NCI-H1092 treated with DMSO at 0.1 percent for 48 hours (cell line): ENCODE measurements at regions not wholly inside any gene's neighbourhood (a gene's known extent, or its start where the extent isn't known, plus 50 kb on each side); places are given as distances from the start of the nearest gene placed in this dataset.
A peak's percentile ranks its signal among the peaks of the same experiment; 100 is the strongest.

Source experiments
- DNase-seq: peaks from one replicate; lab custom pipeline; 2025; lab: John Stamatoyannopoulos, UW

GRCh38 chr12:75974323-75975187 is 57.0 kb downstream of the PHLDA1 start:
- DNase-seq: no peak

GRCh38 chr12:75971253-75971652 is 60.3 kb downstream of the PHLDA1 start:
- DNase-seq: no peak

GRCh38 chr12:75970310-75970709 is 61.3 kb downstream of the PHLDA1 start:
- no peak for DNase-seq

GRCh38 chr12:75969768-75970167 is 61.8 kb downstream of the PHLDA1 start:
- no peak for DNase-seq

- no peak for DNase-seq
These were observed 65.9 kb downstream of the PHLDA1 start for GRCh38 chr12:75965661-75966060.

DNA sequence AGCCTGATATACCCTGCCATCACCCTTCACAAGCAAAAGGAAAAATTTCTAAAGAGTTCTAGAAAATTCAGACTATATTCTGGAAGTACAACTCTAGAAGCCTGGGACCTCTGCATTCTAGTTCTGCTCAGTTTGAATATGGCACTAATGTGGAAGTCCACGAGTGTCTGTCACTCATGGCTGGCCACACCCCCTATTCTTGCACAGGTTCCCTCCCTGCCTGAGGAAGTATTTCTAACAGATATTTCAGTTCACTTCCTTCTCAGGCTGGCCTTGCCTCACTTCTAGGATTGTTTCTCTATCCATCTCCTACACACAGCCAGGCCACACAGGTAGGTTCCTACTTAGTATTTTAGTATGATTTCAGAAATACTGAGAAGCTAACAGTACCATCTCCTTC is 67.4 kb downstream of the PHLDA1 start:
- no peak for DNase-seq

GRCh38 chr12:75961878-75962277 is 69.7 kb downstream of the PHLDA1 start:
- DNase-seq: no peak

DNA sequence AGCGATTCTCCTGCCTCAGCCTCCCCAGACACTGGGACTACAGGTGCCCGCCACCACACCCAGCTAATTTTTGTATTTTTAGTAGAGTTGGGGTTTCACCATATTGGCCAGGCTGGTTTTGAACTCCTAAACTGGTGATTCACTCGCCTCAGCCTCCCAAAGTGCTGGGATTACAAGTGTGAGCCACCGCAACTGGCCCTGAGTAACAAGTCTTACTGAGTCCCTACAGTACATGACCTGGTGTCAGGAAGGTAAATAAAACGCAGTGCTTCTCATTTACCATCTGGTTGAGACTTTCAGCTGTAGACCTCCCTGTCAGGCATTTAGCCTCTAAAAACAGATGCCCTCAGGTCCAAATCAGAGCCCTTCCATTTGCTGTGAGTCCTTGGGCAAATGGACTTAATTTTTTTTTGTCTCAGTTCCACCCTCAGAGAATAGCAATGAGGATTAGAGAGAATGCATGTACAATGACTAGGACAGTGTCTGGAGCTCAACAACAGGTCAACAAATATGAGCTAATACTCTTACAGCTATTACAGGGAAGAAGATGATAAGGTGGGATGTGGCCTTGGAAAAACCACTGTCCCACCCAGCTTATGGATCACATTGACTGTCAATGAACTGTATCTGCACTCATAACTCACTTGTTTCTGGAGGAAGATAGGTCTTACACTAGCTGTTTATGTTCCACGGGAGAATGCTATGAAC is 70.5 kb downstream of the PHLDA1 start:
- no peak for DNase-seq

DNA sequence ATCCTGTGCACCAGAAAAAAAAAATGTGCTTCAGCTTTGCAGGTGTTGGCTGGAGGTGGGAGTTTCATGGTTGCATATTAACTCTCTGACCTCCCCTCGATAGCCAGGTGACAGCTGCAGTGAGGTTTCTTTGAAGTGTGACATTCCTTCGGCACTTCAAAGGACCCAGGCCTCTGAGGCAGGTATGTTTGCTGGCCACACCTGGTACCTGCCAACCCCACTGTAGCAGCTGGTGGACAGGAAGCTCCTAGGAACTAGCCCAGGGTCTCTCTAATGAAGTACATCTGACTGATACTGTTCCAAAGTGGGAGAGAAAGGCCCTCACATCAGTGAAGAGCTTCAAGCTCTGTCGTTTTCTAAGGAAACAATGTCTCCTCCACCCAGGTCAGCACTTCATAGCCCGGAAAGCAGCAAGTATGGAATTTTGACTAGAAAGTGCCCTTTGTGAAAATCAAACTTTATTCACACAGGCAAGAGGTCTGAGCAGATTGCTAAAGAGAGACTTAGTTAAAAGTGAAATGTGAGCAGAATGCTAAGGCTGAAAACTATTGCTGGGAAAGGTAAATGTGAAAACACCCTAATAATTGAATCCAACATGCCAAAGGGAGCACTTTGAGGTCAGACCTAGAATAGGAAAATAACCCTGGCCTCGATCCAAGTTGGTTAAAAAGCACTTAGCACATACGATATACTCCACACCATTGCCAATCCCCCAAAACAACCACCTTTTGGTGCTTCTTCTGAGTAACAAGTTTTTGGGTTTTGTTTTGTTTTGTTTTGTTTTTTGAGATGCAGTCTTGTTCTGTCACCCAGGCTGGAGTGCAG is 71.3 kb downstream of the PHLDA1 start:
- DNase-seq: no peak

DNA sequence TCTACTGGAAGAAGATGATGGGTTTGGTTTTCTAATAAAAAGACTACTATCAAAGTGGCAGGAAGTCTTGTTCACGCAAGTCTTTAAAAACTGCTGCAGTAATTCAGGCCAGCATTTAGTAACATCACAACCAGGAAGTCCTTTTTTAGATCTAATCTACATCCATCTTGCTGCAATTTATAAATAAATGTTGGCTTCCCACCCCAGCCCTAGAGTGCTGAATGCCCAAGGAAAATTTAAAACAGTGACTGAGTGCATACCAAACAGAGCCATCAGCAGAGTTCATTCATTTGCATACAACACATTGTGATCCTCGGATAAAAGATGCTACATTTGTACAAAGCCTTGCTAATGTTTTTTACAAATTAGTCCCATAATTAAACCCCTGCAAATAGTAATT is 72.1 kb downstream of the PHLDA1 start:
- no peak for DNase-seq

GRCh38 chr12:75959060-75959459 is 72.5 kb downstream of the PHLDA1 start:
- no peak for DNase-seq

GRCh38 chr12:75955251-75955650 is 76.3 kb downstream of the PHLDA1 start:
- no peak for DNase-seq

GRCh38 chr12:75954749-75955148 is 76.8 kb downstream of the PHLDA1 start:
- no peak for DNase-seq

GRCh38 chr12:75954041-75954440 is 77.5 kb downstream of the PHLDA1 start:
- no peak for DNase-seq

DNA sequence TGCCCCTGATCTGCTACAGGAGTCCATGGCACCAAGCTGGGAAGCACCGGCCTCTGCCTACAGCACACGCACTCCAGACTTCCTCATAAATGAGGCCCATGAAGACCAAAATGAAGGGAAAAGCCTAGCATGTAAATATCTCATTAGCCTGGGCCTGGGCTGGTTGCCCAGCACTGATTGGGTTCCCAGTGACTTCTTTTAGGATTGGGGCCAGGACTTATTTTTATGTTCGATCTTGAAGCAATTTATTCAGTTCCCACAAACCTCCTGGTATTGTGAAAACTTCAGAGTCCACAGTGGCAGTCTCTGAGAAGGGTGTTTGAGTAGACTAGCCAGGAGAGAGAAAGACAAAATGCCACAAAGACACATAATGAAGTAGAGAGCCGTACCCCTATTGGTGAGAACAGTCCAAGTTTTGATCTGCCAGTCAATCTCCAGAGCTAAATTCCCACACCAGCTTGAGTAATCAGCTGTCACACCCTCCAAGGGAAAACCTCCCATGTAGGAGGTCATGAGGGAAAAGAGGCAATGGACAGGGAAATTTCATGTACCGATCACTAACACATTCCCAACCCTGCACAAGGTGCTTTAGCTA is 78.2 kb downstream of the PHLDA1 start:
- peak; percentile 28 for DNase-seq

GRCh38 chr12:75951399-75952278 is 79.9 kb downstream of the PHLDA1 start:
- DNase-seq: no peak

- DNase-seq: no peak
These were observed 84.3 kb downstream of the PHLDA1 start for GRCh38 chr12:75947156-75947723.

DNA sequence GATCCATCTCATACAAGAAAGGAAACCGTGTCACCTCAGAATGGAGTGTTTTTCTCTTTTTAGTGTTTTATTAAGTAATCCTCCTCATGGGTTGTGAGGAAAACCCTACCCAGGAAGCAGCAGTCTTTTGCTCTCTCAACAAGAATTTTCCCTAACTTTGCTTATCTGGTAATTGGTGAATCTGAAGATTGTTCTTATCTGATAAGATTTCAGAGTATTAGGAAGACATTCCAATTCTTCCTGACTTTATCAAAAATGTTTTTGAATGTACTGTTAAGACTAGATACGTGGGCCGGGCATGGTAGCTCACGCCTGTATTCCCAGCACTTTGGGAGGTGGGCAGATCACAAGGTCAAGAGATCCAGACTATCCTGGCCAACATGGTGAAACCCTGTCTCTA is 86.0 kb downstream of the PHLDA1 start:
- DNase-seq: no peak

GRCh38 chr12:75944905-75945432 is 86.6 kb downstream of the PHLDA1 start:
- DNase-seq: no peak

DNA sequence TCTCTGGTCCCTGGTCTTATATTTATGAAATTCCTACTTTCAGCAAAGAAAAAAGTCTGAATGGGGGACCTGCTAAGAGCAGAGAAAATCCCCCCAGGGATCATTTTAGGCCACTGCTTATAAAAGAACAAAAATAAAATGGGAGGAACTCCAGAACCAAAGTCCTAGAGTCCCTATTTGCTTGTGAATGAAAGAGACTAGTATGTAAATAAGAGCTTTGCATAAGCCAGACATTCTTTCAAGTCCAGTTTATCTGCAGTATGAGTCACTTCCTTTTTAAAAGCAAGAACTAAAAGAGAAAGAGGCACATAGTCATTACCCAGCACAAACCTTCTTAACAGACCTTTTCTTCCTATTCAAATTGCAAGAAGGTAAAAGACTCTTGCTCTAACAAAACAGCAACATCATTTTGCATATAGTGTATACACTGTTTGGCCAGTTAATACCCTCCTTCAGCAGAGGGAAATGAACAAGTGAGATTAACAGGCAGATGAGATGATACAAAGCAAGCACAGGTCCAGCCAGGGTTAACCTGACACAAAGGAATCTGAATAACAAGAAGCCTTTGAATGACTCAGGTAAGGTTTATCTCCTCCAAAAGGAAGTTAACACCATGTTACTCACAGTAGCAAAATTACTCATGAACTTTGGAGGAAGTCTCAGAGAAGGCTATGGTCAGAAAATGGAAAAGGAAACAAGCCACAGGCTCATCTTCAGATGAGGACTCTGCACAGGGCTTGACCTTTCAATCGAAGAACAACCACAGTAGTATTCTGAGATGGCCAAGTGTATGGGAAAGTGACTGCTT is 87.3 kb downstream of the PHLDA1 start:
- no peak for DNase-seq
